Common myeloid progenitor, CD34-positive (primary cell): ENCODE measurements at regions not wholly inside any gene's neighbourhood (a gene's known extent, or its start where the extent isn't known, plus 50 kb on each side); places are given as distances from the start of the nearest gene placed in this dataset.

Experiments used
- CTCF ChIA-PET: fragments of 350-600 bp; sonication (Branson Sonifier 250); formaldehyde crosslinking; loops from one replicate; lab custom pipeline; 2021; ENCODE audit warnings: antibody characterized with exemption; lab: Charles Lee
- POLR2A ChIA-PET: fragments of 350-600 bp; sonication (Branson Sonifier 250); formaldehyde crosslinking; loops from one replicate; lab custom pipeline; 2021; ENCODE audit warnings: antibody characterized with exemption; lab: Charles Lee
- DNase-seq, 3 donors: peaks; one replicate each; pipeline versions ENCODE4 v3.0.0 to v3.0.0-alpha.2; 2013
- H3K27ac ChIP-seq, 2 experiments: 1 replicate in 1 of 2; 2 replicates in 1 of 2; pipeline ENCODE4 v1.7.0; 2013; ENCODE audit warnings: inconsistent platforms in 2 of 2, low read length in 2 of 2, mild to moderate bottlenecking in 2 of 2, low read depth in 1 of 2, moderate library complexity in 1 of 2; ENCODE audit not compliant: severe bottlenecking in 2 of 2, insufficient read depth in 1 of 2, poor library complexity in 1 of 2
- H3K27me3 ChIP-seq, 5 experiments: replicated peaks in 2 of 5; 1 replicate in 3 of 5; 2 replicates in 2 of 5; pipeline versions ENCODE4 v1.6.1 to v1.7.0; 2013; ENCODE audit warnings: low read length in 4 of 5, mild to moderate bottlenecking in 2 of 5, moderate library complexity in 2 of 5, inconsistent platforms in 1 of 5; ENCODE audit not compliant: insufficient read depth in 5 of 5, control insufficient read depth in 4 of 5
- H3K36me3 ChIP-seq, 4 experiments: 1 replicate in 2 of 4; 2 replicates in 2 of 4; pipeline versions ENCODE4 v1.6.1 to v1.7.0; 2013; ENCODE audit warnings: low read length in 3 of 4, control low read depth in 1 of 4, mild to moderate bottlenecking in 1 of 4; ENCODE audit not compliant: control insufficient read depth in 4 of 4, insufficient read depth in 4 of 4
- H3K4me1 ChIP-seq, 4 experiments: 1 replicate in 3 of 4; 2 replicates in 1 of 4; pipeline versions ENCODE4 v1.6.1 to v1.7.1; 2013; ENCODE audit warnings: low read length in 3 of 4, mild to moderate bottlenecking in 3 of 4, control low read depth in 1 of 4, inconsistent platforms in 1 of 4, moderate library complexity in 1 of 4; ENCODE audit not compliant: control insufficient read depth in 4 of 4, insufficient read depth in 4 of 4; ENCODE audit errors: control extremely low read depth in 1 of 4
- H3K4me3 ChIP-seq, 7 experiments: 1 replicate in 4 of 7; 2 replicates in 3 of 7; pipeline versions ENCODE4 v1.5.1 to v1.7.0; 2013; ENCODE audit warnings: mild to moderate bottlenecking in 7 of 7, low read length in 6 of 7, moderate library complexity in 6 of 7, inconsistent platforms in 2 of 7, low read depth in 2 of 7, control low read depth in 1 of 7; ENCODE audit not compliant: insufficient read depth in 4 of 7, control insufficient read depth in 1 of 7; ENCODE audit errors: extremely low read depth in 1 of 7
- H3K9me3 ChIP-seq, 5 experiments: 1 replicate in 4 of 5; 2 replicates in 1 of 5; pipeline versions ENCODE4 v1.6.1 to v1.7.1; 2013; ENCODE audit warnings: low read length in 4 of 5, mild to moderate bottlenecking in 2 of 5, inconsistent platforms in 1 of 5, low read depth in 1 of 5, moderate library complexity in 1 of 5; ENCODE audit not compliant: control insufficient read depth in 4 of 5, insufficient read depth in 2 of 5; ENCODE audit errors: control extremely low read depth in 1 of 5
- WGBS: methylation state at CpG from one replicate; pipeline ENCODE4 v1.1.5; 2013; ENCODE audit not compliant: insufficient coverage; 5-methylcytosine and 5-hydroxymethylcytosine counted together

- peaks cover 0 to 4% (median 0%) of the 10 kb centered on the region in 5 experiments for H3K9me3 ChIP-seq
- H3K27ac ChIP-seq = no peak overlapping the region
- POLR2A ChIA-PET = interaction anchor here (0.5 to 0.6 kb wide), 2 partner anchors 1033 to 1071 kb away, joined by 3 read pairs; no protein-coding TSS in a partner anchor
- DNase-seq = no peak
- no peak overlapping the region for H3K4me3 ChIP-seq
- no CpG with 5 or more reads among the region's 1 CpG for WGBS
- H3K4me1 ChIP-seq = no peaks in the 10 kb centered on the region
- CTCF ChIA-PET = interaction anchor here (0.8 to 2.0 kb wide), 9 partner anchors 9 to 1344 kb away, joined by 3 to 8 read pairs (median 3); no protein-coding TSS in a partner anchor
- H3K36me3 ChIP-seq = no peaks in the 10 kb centered on the region
- no peaks in the 10 kb centered on the region for H3K27me3 ChIP-seq
These were observed 340.7 kb upstream of the CELF2 start for GRCh38 chr10:10676972-10677371.

- Histone ChIP-seq H3K27me3 (no peaks in the 10 kb centered on the region), H3K9me3 (peaks cover 0 to 4% (median 0%) of the 10 kb centered on the region in 5 experiments), H3K4me3 (no peak overlapping the region), H3K4me1 (no peaks in the 10 kb centered on the region), H3K27ac (no peak overlapping the region), H3K36me3 (no peaks in the 10 kb centered on the region)
- CTCF ChIA-PET = interaction anchor here (0.8 to 2.0 kb wide), 9 partner anchors 10 to 1345 kb away, joined by 3 to 8 read pairs (median 3); no protein-coding TSS in a partner anchor
- POLR2A ChIA-PET = interaction anchor here (0.6 kb wide), 1 partner anchor 1071 kb away, joined by 3 read pairs; no protein-coding TSS in a partner anchor
- DNase-seq = peak; percentile 70 to 83 (median 79)
- 22% methylated on average over 3 of the region's 3 CpGs for WGBS
These were observed 340.2 kb upstream of the CELF2 start for GRCh38 chr10:10677479-10677878.

- H3K36me3 ChIP-seq = no peaks in the 10 kb centered on the region
- no peak overlapping the region for H3K4me3 ChIP-seq
- H3K4me1 ChIP-seq = no peaks in the 10 kb centered on the region
- CTCF ChIA-PET = no interaction called here
- H3K27ac ChIP-seq = no peak overlapping the region
- POLR2A ChIA-PET = no interaction called here
- no peaks in the 10 kb centered on the region for H3K9me3 ChIP-seq
- H3K27me3 ChIP-seq = peaks cover 0 to 2% (median 0%) of the 10 kb centered on the region in 5 experiments
- DNase-seq = no peak
- 79% methylated on average over 3 of the region's 5 CpGs for WGBS
These were observed 337.2 kb upstream of the CELF2 start for GRCh38 chr10:10680496-10680895.

- DNase-seq = no peak
- H3K36me3 ChIP-seq = no peaks in the 10 kb centered on the region
- H3K27ac ChIP-seq = no peak overlapping the region
- CTCF ChIA-PET = no interaction called here
- peaks cover 0 to 2% (median 0%) of the 10 kb centered on the region in 5 experiments for H3K27me3 ChIP-seq
- no peaks in the 10 kb centered on the region for H3K4me1 ChIP-seq
- no peak overlapping the region for H3K4me3 ChIP-seq
- peaks cover 0 to 2% (median 0%) of the 10 kb centered on the region in 5 experiments for H3K9me3 ChIP-seq
- WGBS = 90% methylated on average over 3 of the region's 4 CpGs
- POLR2A ChIA-PET = interaction anchor here (0.6 kb wide), 1 partner anchor 722 kb away, joined by 3 read pairs; no protein-coding TSS in a partner anchor
These were observed 332.7 kb upstream of the CELF2 start for GRCh38 chr10:10684972-10685371.

- Histone ChIP-seq H3K4me3 (no peak overlapping the region), H3K36me3 (no peaks in the 10 kb centered on the region), H3K4me1 (no peaks in the 10 kb centered on the region), H3K9me3 (peaks cover 0 to 2% (median 0%) of the 10 kb centered on the region in 5 experiments), H3K27ac (no peak overlapping the region), H3K27me3 (peaks cover 0 to 2% (median 0%) of the 10 kb centered on the region in 5 experiments)
- no peak for DNase-seq
- POLR2A ChIA-PET = interaction anchor here (0.6 kb wide), 1 partner anchor 721 kb away, joined by 3 read pairs; no protein-coding TSS in a partner anchor
- CTCF ChIA-PET = no interaction called here
- no CpG with 5 or more reads among the region's 1 CpG for WGBS
These were observed 332.1 kb upstream of the CELF2 start for GRCh38 chr10:10685566-10685965.

GRCh38 chr10:10687751-10688150, 329.9 kb upstream of the CELF2 start:
- WGBS = 96% methylated on average over 3 of the region's 4 CpGs
- Histone ChIP-seq H3K4me3 (no peak overlapping the region), H3K27ac (no peak overlapping the region), H3K27me3 (peaks cover 0 to 2% (median 0%) of the 10 kb centered on the region in 5 experiments), H3K9me3 (peaks cover 0 to 4% (median 0%) of the 10 kb centered on the region in 5 experiments), H3K36me3 (no peaks in the 10 kb centered on the region), H3K4me1 (no peaks in the 10 kb centered on the region)
- DNase-seq = no peak
- CTCF ChIA-PET = no interaction called here
- POLR2A ChIA-PET = no interaction called here

GRCh38 chr10:10699427-10699826, 318.2 kb upstream of the CELF2 start:
- DNase-seq = peak in 2 of 3 donors; percentile 62 to 64
- Histone ChIP-seq H3K4me1 (peaks cover 0 to 6% (median 1%) of the 10 kb centered on the region in 4 experiments), H3K27me3 (no peaks in the 10 kb centered on the region), H3K4me3 (no peak overlapping the region), H3K9me3 (peaks cover 0 to 2% (median 0%) of the 10 kb centered on the region in 5 experiments), H3K27ac (no peak overlapping the region), H3K36me3 (no peaks in the 10 kb centered on the region)
- CTCF ChIA-PET = no interaction called here
- POLR2A ChIA-PET = no interaction called here
- 22% methylated on average over 3 of the region's 3 CpGs for WGBS
